ENCODE measurements at regions not wholly inside any gene's neighbourhood (a gene's known extent, or its start where the extent isn't known, plus 50 kb on each side); places are given as distances from the start of the nearest gene placed in this dataset.

DNA sequence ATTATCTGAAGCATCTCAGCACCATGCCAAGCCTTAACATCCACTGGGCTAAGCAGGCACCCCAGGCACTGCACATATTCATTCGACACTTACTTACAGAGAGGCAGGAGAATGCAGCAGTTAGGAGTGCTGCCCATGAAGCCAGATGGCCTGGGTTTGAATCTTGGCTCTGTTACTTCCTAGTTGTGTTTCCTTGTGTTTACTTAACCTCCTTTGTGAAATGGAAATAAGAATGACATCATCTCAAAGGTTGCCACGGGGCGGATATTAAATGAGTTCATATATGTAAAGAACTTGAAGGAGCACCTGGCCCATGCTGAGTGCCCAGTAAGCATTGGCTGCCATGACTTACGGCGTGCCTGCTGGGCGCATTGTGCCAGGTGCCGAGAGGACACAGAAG, 565.2 kb downstream of the CDK5RAP2 start:
- no peak for TF ChIP-seq POLR2A (IDR thresholded peaks at IDR 0.05)
- TF ChIP-seq, protein P1, sequence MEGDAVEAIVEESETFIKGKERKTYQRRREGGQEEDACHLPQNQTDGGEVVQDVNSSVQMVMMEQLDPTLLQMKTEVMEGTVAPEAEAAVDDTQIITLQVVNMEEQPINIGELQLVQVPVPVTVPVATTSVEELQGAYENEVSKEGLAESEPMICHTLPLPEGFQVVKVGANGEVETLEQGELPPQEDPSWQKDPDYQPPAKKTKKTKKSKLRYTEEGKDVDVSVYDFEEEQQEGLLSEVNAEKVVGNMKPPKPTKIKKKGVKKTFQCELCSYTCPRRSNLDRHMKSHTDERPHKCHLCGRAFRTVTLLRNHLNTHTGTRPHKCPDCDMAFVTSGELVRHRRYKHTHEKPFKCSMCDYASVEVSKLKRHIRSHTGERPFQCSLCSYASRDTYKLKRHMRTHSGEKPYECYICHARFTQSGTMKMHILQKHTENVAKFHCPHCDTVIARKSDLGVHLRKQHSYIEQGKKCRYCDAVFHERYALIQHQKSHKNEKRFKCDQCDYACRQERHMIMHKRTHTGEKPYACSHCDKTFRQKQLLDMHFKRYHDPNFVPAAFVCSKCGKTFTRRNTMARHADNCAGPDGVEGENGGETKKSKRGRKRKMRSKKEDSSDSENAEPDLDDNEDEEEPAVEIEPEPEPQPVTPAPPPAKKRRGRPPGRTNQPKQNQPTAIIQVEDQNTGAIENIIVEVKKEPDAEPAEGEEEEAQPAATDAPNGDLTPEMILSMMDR (IDR thresholded peaks at IDR 0.05): no peak

All from lower leg skin (tissue), 3 donors.